Right renal cortex interstitium (tissue), 3 donors: ENCODE measurements at regions not wholly inside any gene's neighbourhood (a gene's known extent, or its start where the extent isn't known, plus 50 kb on each side); places are given as distances from the start of the nearest gene placed in this dataset.

ENCODE experiments used
- DNase-seq, 3 donors: peaks; one replicate each; pipeline ENCODE4 v3.0.0-alpha.2; 2013; ENCODE audit warnings: low read depth in 3 of 3, low spot score in 2 of 3

DNA sequence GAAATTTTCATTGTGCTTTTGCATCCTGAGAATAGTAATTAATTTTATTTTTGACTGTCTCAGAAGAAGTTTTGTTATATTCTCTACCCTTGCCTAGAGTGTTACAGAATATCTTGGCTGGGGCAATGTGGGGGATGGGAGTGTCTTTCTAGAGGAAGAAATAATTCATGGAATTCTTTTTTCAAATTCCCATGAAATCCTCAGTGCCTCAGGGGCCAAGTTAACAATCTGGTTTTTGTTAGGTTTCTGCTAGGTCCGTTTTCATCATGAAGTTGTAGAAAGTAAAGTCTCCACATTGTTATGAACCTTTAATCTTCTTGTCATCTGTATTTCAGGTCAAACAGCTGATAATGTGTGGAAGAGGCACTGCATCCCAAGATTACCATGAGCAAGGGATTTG, 145.6 kb upstream of the GYPC start:
- DNase-seq, result no peak

DNA sequence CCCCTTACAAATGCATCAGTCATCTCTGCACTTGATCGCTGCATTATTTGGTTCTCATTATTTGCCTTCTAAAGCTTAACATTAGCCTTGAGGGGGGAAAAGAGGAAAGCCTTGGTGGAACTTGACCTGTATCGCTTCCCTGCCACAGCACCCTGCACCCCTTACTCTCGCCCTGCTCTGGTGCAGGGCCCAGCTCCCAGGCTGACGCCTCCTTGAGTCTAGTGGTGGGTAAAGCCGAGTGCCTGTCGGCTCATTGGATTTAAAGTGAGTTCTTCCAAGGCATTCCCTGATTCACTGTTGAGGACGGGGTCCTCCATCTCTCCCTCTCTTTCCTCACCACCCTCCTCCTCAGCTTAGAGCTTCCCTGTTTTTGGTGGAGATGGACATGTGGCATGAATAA, 145.0 kb upstream of the GYPC start:
- no peak for DNase-seq

DNA sequence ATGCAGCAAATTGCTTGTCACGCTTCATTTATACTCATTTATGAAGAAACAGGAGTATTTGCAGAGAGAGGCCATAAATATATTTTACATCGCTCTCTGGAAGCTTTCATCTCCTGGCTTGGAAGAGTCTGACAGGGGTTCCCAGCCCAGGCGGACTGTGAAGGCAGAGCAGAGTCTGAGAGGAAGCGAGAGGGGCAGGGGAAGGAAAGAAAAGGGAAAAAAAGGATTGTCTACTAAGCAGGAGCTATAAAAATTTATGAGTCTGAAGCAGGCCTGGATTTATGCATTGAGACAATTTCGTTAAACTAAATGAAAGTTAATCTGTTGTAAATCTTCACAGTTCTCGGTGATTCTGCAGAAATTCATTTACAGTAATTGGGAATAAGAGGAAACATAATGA, 143.9 kb upstream of the GYPC start:
- DNase-seq, result no peak

DNA sequence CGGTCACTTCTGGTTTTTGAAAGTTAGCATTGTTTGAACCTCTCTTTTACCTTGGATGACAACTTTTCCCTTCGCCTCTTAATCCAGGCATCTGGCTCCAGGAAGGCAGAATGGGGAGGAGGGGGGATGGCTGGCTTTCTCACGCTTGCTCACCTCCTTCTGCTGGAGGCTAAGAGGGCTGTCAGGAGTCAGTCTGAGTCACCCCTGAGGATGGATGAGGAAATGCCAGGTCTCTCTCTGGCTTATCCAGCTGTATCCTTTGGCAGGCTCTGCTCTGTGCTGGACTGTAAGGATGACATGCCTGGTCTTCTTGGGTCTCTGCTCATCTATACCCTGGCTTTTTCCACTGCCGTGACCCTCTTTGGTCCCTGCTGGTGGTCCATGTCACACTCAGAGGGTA, 142.9 kb upstream of the GYPC start:
- DNase-seq, result no peak

DNA sequence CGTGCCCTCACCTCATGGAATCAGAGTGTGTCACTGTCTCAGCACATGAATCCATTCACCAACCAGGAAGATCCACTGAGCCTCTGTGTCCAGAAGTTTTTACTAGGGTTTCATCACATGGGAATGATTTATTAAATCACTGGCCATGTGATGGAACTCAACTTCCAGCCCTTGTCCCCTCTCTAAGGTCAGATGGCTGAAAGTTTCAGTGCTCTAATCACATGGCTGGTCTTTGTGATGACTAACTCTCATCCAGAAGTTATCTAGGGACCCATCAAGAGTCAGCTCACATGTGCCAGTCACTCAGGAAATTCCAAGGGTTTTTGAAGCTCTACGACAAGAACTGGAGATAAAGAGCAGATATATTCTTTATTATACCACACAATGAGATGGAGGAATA, 140.5 kb upstream of the GYPC start:
- no peak for DNase-seq

DNA sequence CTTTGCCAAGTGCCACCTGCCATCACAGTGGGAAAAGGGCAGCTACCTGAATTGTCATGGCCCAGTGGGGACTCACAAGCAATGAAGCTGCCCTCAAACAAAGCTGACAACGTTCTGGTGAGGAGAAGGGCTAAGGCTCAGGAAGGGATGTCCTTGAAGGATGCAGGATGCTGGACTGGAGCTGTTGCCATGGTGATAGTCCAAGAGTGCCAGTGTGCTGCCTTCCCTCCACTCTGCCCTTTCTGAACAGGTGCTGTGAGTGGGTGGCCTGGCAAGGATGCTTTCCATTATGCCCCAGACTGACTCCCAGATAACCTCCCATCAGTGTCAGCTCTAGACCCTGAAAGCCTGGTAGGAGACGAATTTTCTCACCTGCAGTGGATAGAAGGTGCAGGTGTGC, 137.8 kb upstream of the GYPC start:
- no peak for DNase-seq

DNA sequence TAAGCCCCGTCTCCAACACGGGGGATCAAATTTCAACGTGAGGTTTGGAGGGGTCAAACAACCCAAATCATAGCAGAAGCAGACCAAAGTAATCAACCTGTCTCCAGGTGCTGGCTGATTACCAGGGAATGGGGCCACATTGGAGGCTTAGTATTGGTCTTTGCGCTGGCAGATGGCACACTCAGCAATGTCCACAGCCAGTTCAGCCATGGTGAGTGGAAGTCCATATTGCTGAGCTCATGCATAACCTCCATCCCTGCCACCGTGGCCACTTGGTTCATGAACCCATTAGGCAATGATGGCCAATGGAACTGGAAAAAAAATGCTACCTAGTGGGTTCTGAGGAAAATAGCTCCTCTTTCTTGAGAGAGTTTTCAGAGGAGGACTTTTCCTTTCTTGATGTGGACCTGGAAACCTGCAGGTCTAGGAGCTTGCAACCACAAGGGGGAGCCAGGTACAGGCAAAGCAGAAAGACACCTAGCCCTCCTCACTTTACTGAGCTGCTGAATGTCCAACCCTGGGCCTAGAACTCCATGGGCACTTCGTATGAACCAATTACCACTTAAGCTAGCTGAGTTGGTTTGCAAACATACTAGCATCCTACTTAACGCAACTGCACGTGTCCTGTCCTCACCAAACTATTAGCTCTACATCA, 128.0 kb upstream of the GYPC start:
- DNase-seq, result no peak

DNA sequence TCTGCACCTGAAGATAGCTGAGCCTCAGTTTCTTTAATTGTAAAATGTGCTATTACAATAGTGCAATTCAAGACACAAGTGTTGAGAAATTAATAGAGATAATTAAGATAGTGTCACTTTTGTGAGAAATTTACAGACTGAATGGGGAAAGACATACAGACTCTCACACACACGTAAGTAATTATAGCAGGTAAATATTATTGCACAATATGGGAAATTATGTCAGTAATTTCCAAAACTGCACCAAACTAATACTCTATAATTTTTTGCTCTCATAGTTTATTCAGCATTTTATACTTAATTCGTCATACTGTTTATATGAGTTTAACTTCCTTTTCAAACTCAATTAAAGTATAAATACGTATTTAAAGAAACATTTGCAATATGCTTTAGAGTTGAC, 124.9 kb upstream of the GYPC start:
- DNase-seq, result no peak

DNA sequence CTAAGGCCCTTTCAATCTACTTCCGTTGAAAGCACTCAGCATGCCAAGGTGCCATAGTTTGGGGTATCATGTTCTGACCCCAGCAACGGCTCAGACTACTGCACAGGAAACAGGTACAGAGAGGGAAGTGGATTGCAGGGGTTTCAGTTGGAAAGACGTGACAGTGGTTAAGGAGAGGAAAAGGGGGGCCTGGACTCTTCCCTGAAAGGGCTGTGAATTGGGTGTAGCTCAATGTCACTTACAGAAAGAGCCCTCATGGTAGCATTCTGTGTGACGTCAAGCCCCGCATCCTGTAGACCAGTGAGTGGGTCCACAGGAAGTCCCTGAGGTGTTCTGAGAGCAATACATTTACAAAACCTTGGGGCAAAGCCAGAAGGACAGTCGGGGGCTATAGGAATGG, 121.5 kb upstream of the GYPC start:
- no peak for DNase-seq

DNA sequence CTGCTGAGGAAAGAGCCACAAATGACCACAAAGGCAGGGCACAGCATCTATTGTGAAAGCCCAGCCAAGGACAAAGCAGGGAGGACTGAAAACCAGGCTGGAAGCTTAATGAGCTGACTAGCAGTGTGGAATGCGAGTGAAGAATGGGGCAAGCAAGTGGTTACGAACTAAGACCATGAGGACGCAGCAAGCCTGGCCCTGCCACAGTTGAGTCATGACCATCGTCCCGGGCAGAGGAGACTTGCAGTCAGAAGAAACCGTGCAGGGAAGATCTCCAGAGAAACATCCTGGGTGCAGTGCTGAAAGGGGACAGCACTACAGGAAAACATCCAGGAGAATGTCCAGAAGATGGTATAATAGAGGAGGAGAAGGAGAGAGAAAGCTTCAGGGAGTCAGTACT, 120.5 kb upstream of the GYPC start:
- no peak for DNase-seq

DNA sequence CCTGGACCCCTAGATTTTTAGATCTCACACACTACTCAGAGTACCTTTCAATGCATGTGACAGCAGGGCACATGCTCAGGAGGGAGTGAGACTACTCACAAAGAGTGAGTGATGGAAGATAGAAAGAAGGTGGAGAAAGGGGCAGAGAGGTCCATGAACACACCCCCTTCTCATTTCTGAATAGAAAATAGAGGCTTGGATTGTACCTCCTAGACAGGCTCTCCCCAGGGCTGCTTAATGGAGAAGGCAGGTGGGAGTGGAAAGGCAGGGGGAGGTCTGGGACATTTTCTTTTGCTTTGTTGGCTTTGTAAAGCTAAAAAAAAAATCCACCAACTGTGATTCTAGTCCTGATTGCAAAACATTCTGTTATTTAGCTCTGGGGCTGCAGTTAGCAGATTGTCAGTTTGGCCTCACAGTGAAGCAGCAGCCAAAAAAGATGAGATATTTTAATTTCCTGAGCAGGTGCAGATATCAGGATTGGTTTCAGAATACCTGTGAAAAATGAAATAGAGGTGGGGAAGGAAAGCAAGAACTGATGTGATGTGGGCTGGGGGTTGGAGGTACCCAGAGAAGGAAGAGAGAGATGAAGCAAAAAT, 119.3 kb upstream of the GYPC start:
- DNase-seq, result no peak

DNA sequence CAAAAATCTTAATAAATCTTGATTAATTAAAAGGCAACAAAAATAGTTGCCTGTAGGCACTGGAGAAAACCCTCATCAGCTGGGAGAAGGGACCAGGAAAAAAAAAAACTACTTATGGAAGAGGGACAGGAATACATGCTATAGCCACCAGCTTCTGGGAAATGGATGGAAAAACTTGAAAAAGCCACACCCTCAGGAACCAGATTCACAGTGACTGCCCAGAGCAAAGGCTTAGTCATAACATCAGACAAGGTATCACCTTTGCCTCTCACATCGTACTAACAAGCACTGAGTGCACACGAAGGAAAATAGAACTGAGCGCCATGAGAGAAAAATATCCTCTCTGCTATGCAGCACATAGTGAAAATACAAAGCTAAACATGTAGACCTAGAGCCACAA, 116.9 kb upstream of the GYPC start:
- DNase-seq, result no peak

DNA sequence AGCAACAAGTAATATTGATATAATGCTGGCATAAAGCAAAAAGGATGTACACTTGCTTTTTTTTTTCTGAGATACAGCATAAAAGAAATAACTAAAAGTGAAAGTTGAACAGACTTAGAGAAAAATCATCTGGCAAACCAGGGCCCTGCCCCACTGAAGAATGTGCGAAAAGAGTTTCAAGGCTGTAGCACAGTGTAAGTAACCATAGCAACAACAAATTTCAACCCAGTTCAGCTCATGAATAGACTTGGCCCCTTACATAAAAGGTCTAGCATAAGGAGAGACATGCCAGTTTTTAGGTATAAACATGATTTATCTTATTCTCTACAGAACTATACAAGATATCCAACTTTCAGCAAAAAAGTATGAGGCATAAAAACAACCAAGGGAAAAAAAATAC, 113.7 kb upstream of the GYPC start:
- DNase-seq, result no peak

DNA sequence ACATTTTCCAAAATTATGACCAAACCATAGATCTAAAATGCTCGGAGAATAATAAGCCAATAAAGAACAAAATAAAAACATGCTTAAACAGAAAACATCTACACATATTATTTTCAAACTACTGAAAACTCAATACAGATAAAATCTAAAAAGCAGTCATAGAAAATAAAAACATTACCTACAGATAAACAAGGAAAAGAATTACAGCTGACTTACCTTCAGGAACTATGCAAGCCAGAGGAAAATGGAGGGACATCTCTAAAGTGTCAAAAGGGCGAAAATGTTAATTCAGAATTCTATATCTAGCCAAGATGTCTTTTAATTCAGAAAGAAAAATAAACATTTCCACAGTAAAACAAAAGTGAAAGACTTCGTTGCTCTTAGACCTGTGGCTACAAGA, 112.9 kb upstream of the GYPC start:
- no peak for DNase-seq

DNA sequence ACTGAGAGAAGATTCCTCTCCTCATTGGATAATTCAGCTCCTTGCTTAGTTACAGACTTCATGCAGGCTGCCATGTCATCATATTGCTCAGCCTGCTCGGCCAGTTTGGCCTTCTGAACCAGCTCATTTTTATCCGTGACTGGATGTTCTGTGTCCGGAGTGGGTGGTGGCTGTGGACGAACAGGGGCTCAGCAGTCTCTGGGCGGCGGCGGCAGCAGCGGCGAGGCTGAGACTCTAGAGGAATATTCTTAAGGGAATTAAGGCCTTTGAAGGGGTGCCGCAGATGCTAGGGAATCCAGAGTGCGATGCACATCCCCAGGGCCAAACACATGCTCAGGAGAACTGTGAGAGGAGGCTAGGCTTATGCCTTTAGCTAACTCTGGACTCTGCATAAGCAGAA, 97.9 kb upstream of the GYPC start:
- DNase-seq, result no peak

DNA sequence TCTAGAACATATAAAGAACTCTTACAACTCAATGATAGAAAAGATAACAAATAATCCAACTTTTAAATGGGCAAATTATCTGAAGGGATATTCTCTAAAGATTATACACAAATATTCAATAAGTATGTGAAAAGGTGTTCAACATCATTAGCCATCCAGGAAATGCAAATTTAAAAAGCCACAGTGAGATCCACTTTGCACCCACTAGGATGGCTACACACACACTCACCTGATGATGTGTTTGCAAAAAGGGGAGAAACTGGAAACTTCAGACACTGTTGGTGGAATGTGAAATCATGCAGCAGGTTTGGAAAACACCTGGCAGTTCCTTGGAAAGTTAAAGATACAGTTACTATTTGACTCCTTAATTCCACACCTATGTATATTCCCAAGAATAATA, 87.2 kb upstream of the GYPC start:
- DNase-seq, result no peak

DNA sequence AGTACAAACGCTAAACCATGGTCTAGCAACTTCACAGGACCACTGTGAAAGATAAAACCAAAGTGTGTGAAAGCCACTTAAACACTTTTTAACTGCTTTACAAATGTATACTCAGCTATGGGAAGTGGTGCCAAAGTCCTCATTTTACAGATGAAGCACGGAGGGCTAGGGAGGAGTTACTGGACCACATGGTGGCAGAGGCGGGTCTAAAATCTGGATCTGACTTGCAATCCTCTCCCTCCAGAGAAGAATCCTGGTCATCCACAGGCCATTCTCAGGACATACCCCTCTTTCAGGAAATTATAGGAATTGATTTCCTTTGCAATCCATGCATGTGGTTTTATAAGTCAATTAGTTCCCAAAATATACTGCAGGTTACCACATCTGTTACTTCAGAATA, 84.6 kb upstream of the GYPC start:
- DNase-seq, result no peak

DNA sequence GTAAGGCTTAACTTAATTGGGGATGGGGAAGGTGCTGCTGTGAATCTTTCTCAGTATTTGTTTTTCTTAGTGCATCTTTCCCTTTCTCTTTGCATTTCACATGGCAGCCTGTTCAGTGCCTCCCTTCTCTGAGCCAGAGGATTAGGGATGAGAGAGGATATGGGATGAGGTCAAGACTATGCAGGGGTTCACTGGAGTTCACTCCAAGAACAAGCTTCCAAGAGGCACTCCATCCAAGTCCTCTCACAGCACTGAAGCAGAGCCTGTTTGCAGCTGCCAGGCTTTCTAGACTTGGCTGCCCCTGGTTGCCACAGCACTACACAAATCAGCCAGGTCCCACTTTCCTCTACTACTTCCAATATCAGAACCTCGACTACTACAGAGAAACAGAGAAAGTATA, 80.3 kb upstream of the GYPC start:
- no peak for DNase-seq

DNA sequence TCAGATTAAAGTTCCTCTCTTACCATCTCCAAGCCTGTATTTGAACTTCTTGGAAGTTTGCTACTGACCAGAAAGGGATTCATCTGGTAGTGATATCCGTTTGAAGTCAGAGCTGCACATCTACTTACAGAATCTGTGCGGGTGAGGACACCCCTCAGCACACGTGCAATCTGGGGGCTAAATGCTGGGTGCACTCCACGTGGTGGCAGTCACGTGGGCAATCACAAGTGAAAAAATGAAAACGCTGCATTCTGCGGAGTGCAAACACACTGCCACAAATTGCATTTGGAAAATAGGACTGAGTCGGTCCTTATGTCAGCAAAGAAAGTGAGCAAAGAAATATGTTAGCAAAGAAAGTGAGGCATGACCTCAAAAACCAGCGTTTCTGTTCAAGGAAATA, 76.1 kb upstream of the GYPC start:
- DNase-seq, result no peak

DNA sequence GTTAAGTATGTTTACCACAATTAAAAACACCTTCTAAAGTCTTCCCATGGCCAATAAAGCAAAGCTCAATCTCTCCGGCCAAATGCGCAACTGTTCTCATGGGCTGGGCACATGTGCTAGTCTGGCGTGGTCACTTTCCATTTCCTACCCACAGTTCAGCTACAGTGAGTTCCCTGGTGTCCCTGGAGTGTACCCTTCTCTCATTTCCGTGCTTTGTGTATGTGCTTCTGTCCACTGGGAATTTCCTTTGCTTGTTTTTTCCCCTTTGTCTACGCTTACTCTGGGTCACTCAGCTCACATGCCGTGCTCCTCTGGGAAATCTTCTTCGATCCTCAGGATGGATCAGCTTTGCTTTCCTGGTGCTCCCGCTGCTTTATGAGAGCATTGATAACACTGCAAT, 69.6 kb upstream of the GYPC start:
- no peak for DNase-seq

DNA sequence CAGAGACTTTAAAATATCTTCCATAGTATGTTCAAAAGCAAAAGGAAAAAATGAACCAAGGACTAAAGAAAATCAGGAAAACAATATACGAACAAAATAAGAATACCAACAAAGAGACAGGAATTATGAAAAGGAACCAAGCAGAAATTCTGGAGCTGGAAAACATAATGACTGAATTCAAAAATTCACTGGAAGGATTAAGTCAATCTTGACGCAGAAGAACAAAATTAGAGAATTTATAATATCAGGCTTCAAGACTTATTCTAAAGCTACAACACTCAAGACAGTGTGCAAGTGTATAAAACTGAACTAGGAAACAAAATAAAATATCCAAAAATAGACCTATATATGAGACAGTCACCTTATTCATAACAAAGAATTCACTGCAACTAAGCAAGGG, 56.9 kb upstream of the GYPC start:
- no peak for DNase-seq

DNA sequence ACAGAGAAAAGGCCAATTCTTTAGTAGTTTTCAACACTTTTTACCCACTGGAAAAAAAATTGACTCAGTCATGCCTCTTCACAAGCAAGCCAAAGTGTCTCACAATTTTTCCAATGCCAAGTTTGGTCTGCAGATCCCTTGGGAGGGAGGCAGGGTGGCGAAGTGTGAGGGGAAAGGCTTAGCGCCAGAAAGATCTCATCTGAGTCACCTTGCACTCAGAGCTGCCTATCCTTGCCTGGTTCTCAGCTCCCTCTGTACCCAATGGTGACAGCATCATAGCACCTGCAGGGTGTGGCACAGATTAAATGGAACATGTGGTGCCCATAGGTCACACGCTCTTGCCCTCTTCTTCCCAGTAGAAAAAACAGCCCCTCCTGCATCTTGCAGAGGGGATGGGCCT, 55.2 kb upstream of the GYPC start:
- DNase-seq, result no peak

DNA sequence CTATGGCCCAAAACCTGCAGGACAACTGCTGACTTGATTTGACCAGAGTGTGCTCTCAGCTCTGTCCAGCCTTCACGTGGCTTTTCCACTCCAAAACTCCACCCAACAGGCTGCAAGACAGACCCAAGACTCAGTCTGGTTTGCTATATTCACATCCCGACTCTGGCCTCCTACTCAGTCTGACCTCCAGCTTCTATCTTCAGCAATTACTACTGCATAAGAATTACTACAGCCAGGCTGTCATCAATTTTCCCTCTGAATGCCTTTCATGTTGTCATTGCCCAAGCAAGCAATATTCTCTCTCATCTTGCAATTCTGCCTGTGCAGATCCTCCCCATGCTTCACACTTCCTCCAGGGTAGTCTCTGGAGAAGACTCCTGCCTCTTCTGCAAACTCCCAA, 53.6 kb upstream of the GYPC start:
- DNase-seq, result no peak
